Sigmoid colon (tissue), 6 donors: ENCODE measurements at regions not wholly inside any gene's neighbourhood (a gene's known extent, or its start where the extent isn't known, plus 50 kb on each side); places are given as distances from the start of the nearest gene placed in this dataset.

ENCODE experiments used
- DNase-seq: peaks from one replicate; pipeline ENCODE4 v3.0.0-alpha.2; 2019
- H3K27ac ChIP-seq, 4 donors: fragments of 200-600 bp; sonication (generic); one replicate each; pipeline ENCODE4 v1.5.1; 2016 to 2019; ENCODE audit warnings: mild to moderate bottlenecking in 1 of 4
- H3K27me3 ChIP-seq, 3 donors: fragments of 200-600 bp; sonication (generic); one replicate each; pipeline ENCODE4 v1.5.1; 2019; ENCODE audit warnings: mild to moderate bottlenecking in 1 of 3
- H3K36me3 ChIP-seq, 4 donors: fragments of 200-600 bp; sonication (generic); one replicate each; pipeline ENCODE4 v1.5.1; 2016 to 2019
- H3K4me1 ChIP-seq, 4 donors: fragments of 200-600 bp; sonication (generic); one replicate each; pipeline ENCODE4 v1.5.1; 2017 to 2019
- H3K4me3 ChIP-seq, 4 donors: fragments of 200-600 bp; sonication (generic); one replicate each; pipeline ENCODE4 v1.5.1; 2017 to 2019; ENCODE audit warnings: mild to moderate bottlenecking in 2 of 4, moderate library complexity in 1 of 4
- H3K9me3 ChIP-seq, 4 donors: fragments of 200-600 bp in 3 of 4; sonication (generic) in 3 of 4; one replicate each; pipeline versions ENCODE4 v1.5.1 to v1.6.1; 2013 to 2019
- CTCF ChIP-seq, 4 experiments: fragments of 450-650 bp in 3 of 4; fragments of 200-600 bp in 1 of 4; IDR thresholded peaks; one replicate each; pipeline ENCODE4 v1.5.1; 2016 to 2019; ENCODE audit warnings: antibody characterized with exemption in 4 of 4, mild to moderate bottlenecking in 3 of 4, moderate library complexity in 2 of 4
- EP300 ChIP-seq, 4 donors: sonication (generic); formaldehyde crosslinking; IDR thresholded peaks; one replicate each; pipeline ENCODE4 v1.6.1; 2017; ENCODE audit warnings: antibody characterized with exemption in 4 of 4
- POLR2A ChIP-seq, 2 donors: fragments of 450-650 bp; IDR thresholded peaks; one replicate each; pipeline ENCODE4 v1.6.1; 2016; ENCODE audit warnings: antibody characterized with exemption in 2 of 2, mild to moderate bottlenecking in 2 of 2, moderate library complexity in 2 of 2
- POLR2AphosphoS5 ChIP-seq, 4 donors: sonication (generic); formaldehyde crosslinking; IDR thresholded peaks; one replicate each; pipeline ENCODE4 v1.6.1; 2017; ENCODE audit warnings: antibody characterized with exemption in 4 of 4
- WGBS, 2 donors: extraction: QIAGEN DNeasy Blood & Tissue Kit; methylation state at CpG; one replicate each; pipeline ENCODE4 v1.1.7; 2013; 5-methylcytosine and 5-hydroxymethylcytosine counted together
- intact Hi-C: fragments of 100-400 bp; cut with DNase I; formaldehyde crosslinking; loops from one replicate; pipeline ENCODE4 v1.15.1; 2023
- donor health status: healthy with polysubstance abuse.
- donor health status: healthy.

GRCh38 chr20:60851826-60852704 lies 400.0 kb upstream of the CDH4 start:
- H3K4me1 ChIP-seq: no peaks in the 10 kb centered on the region
- no peak for DNase-seq
- intact Hi-C loops: no loop called here

GRCh38 chr20:60857708-60858107 lies 394.4 kb upstream of the CDH4 start:
- no peak for DNase-seq
- Histone ChIP-seq H3K9me3 (peaks cover 0 to 7% (median 0%) of the 10 kb centered on the region in 4 donors), H3K27ac (no peak overlapping the region), H3K4me3 (no peak overlapping the region), H3K4me1 (no peaks in the 10 kb centered on the region), H3K36me3 (no peaks in the 10 kb centered on the region), H3K27me3 (no peaks in the 10 kb centered on the region)
- no peak for TF ChIP-seq EP300 (IDR thresholded peaks at IDR 0.05)
- TF ChIP-seq CTCF (IDR thresholded peaks at IDR 0.05): no peak
- no peak for TF ChIP-seq POLR2A (IDR thresholded peaks at IDR 0.05)
- TF ChIP-seq POLR2AphosphoS5 (IDR thresholded peaks at IDR 0.05): no peak
- 72 to 80% methylated on average over 6 of the region's 6 CpGs for WGBS, 2 donors
- intact Hi-C loops: no loop called here

More at GRCh38 chr20:60851826-60852704, 400.0 kb upstream of the CDH4 start:
- peaks cover 0 to 7% (median 0%) of the 10 kb centered on the region in 4 donors for H3K9me3 ChIP-seq
- no peak overlapping the region for H3K4me3 ChIP-seq
- WGBS, 2 donors: 38% methylated on average over 9 of the region's 9 CpGs
- H3K27me3 ChIP-seq: no peaks in the 10 kb centered on the region
- TF ChIP-seq POLR2AphosphoS5 (IDR thresholded peaks at IDR 0.05) (no peak), EP300 (IDR thresholded peaks at IDR 0.05) (no peak), CTCF (IDR thresholded peaks at IDR 0.05) (no peak), POLR2A (IDR thresholded peaks at IDR 0.05) (no peak)
- no peak overlapping the region for H3K27ac ChIP-seq
- no peaks in the 10 kb centered on the region for H3K36me3 ChIP-seq

GRCh38 chr20:60862601-60863000 lies 389.5 kb upstream of the CDH4 start:
- H3K4me1 ChIP-seq: no peaks in the 10 kb centered on the region
- H3K27ac ChIP-seq: no peak overlapping the region
- DNase-seq: no peak
- H3K9me3 ChIP-seq: no peaks in the 10 kb centered on the region
- no peak for TF ChIP-seq POLR2A (IDR thresholded peaks at IDR 0.05)
- no peak for TF ChIP-seq EP300 (IDR thresholded peaks at IDR 0.05)
- TF ChIP-seq CTCF (IDR thresholded peaks at IDR 0.05): no peak
- TF ChIP-seq POLR2AphosphoS5 (IDR thresholded peaks at IDR 0.05): no peak
- WGBS, 2 donors: 70 to 80% methylated on average over 5 of the region's 5 CpGs
- no peak overlapping the region for H3K4me3 ChIP-seq
- intact Hi-C loops: no loop called here
- no peaks in the 10 kb centered on the region for H3K27me3 ChIP-seq
- H3K36me3 ChIP-seq: no peaks in the 10 kb centered on the region

- intact Hi-C loops: no loop called here
- no peaks in the 10 kb centered on the region for H3K36me3 ChIP-seq
- no peak for TF ChIP-seq POLR2A (IDR thresholded peaks at IDR 0.05)
- no peak for TF ChIP-seq EP300 (IDR thresholded peaks at IDR 0.05)
- no peak for TF ChIP-seq CTCF (IDR thresholded peaks at IDR 0.05)
- no peak for TF ChIP-seq POLR2AphosphoS5 (IDR thresholded peaks at IDR 0.05)
Measured at GRCh38 chr20:60863548-60863947, 388.5 kb upstream of the CDH4 start.

More at GRCh38 chr20:60863548-60863947, 388.5 kb upstream of the CDH4 start:
- Histone ChIP-seq H3K9me3 (no peaks in the 10 kb centered on the region), H3K4me1 (no peaks in the 10 kb centered on the region), H3K27ac (no peak overlapping the region), H3K4me3 (no peak overlapping the region), H3K27me3 (peaks cover 0 to 4% (median 0%) of the 10 kb centered on the region in 3 donors)
- no peak for DNase-seq
- WGBS, 2 donors: 82 to 87% methylated on average over 3 of the region's 3 CpGs
